A673 (cell line): ENCODE measurements at regions not wholly inside any gene's neighbourhood (a gene's known extent, or its start where the extent isn't known, plus 50 kb on each side); places are given as distances from the start of the nearest gene placed in this dataset.

ENCODE experiments used
- BruUV-seq: library from RNA; stranded (reverse); fragments of 400-500 nt; replicated peaks from 2 replicates; lab custom pipeline; 2021; lab: Mats Ljungman, UMichigan
- CTCF ChIA-PET: fragments of 300-600 bp; sonication (Branson Sonifier 250); formaldehyde crosslinking; loops from one replicate; lab custom pipeline; 2022; ENCODE audit warnings: antibody characterized with exemption; lab: Charles Lee
- POLR2A ChIA-PET: fragments of 300-600 bp; sonication (Branson Sonifier 250); formaldehyde crosslinking; loops from one replicate; lab custom pipeline; 2022; ENCODE audit warnings: antibody characterized with exemption; ENCODE audit not compliant: low non-redundant PET; lab: Charles Lee
- DNase-seq: peaks from one replicate; pipeline ENCODE4 v3.0.0-alpha.2; 2015; ENCODE audit warnings: low spot score
- H3K27ac ChIP-seq: fragments of 200-600 bp; sonication (generic); 2 replicates; pipeline ENCODE4 v1.5.1; 2016; ENCODE audit warnings: mixed run types, low read depth, mild to moderate bottlenecking, mixed read lengths, antibody characterized with exemption, low read length; ENCODE audit not compliant: poor library complexity, severe bottlenecking
- H3K27me3 ChIP-seq: fragments of 200-600 bp; sonication (generic); replicated peaks from 2 replicates; pipeline ENCODE4 v1.6.1; 2017; ENCODE audit warnings: mixed run types, low read depth, mild to moderate bottlenecking, mixed read lengths, antibody characterized with exemption, low read length; ENCODE audit not compliant: insufficient read depth, poor library complexity
- H3K36me3 ChIP-seq: fragments of 200-600 bp; sonication (generic); 2 replicates; pipeline ENCODE4 v1.6.1; 2016; ENCODE audit warnings: mixed run types, mild to moderate bottlenecking, mixed read lengths, antibody characterized with exemption, low read length; ENCODE audit not compliant: insufficient read depth, poor library complexity, severe bottlenecking
- H3K4me1 ChIP-seq: fragments of 200-600 bp; sonication (generic); 2 replicates; pipeline ENCODE4 v1.6.1; 2017; ENCODE audit warnings: mixed run types, mild to moderate bottlenecking, mixed read lengths, antibody characterized with exemption, low read length; ENCODE audit not compliant: insufficient read depth, poor library complexity, severe bottlenecking
- H3K4me3 ChIP-seq: fragments of 200-600 bp; sonication (generic); 2 replicates; pipeline ENCODE4 v1.5.1; 2016; ENCODE audit warnings: low read depth, mixed run types, mild to moderate bottlenecking, mixed read lengths, low read length; ENCODE audit not compliant: poor library complexity, severe bottlenecking
- H3K9me3 ChIP-seq: fragments of 200-600 bp; sonication (generic); 2 replicates; pipeline ENCODE4 v1.6.1; 2016; ENCODE audit warnings: mixed run types, low read depth, mild to moderate bottlenecking, mixed read lengths, antibody characterized with exemption, low read length; ENCODE audit not compliant: poor library complexity, severe bottlenecking
- EZH2 ChIP-seq: fragments of 200-600 bp; sonication (generic); IDR thresholded peaks from 2 replicates; pipeline ENCODE4 v1.6.1; 2017; ENCODE audit warnings: borderline replicate concordance, low read depth, mild to moderate bottlenecking, mixed read lengths, antibody characterized with exemption, low read length; ENCODE audit not compliant: poor library complexity, severe bottlenecking
- intact Hi-C: fragments of 100-400 bp; cut with micrococcal nuclease; formaldehyde crosslinking; loops from one replicate; pipeline ENCODE4 v1.10.0; 2022; ENCODE audit not compliant: unreplicated experiment
- TF ChIP-seq, protein P1 (sequence below): fragments of 300-800, 200-600 bp; sonication (generic); conservative IDR thresholded peaks from 2 replicates; pipeline ENCODE4 v1.5.1; 2017; ENCODE audit warnings: low read depth, mild to moderate bottlenecking, antibody characterized with exemption, low read length, moderate library complexity, mixed read lengths

DNA sequence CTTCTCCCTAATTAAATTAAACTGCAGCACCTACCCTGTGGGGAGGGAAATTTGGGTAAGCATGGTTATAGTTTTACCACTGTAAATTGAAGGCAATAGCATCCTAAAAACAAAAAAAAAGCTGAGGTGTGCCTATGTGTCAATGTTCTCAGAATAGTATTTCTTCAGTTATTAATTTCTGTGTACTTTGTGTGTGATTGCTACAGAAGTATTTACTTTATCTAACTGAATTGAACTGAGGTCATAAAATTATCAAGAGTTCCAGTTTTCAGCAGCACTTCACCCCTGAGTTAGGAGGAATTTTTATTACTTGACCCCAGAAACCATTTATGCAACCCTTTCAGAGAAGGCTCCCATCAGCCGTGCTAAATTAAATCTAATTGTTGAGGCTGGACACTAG lies 333.6 kb upstream of the ALCAM start:
- no peak for DNase-seq
- H3K27me3 ChIP-seq: no peaks in the 10 kb centered on the region
- H3K9me3 ChIP-seq: no peaks in the 10 kb centered on the region
- H3K4me1 ChIP-seq: no peaks in the 10 kb centered on the region
- H3K27ac ChIP-seq: no peak overlapping the region
- no peak overlapping the region for H3K4me3 ChIP-seq
- ChIA-PET POLR2A (no interaction called here), CTCF (no interaction called here)
- no peaks in the 10 kb centered on the region for H3K36me3 ChIP-seq
- TF ChIP-seq, protein P1, sequence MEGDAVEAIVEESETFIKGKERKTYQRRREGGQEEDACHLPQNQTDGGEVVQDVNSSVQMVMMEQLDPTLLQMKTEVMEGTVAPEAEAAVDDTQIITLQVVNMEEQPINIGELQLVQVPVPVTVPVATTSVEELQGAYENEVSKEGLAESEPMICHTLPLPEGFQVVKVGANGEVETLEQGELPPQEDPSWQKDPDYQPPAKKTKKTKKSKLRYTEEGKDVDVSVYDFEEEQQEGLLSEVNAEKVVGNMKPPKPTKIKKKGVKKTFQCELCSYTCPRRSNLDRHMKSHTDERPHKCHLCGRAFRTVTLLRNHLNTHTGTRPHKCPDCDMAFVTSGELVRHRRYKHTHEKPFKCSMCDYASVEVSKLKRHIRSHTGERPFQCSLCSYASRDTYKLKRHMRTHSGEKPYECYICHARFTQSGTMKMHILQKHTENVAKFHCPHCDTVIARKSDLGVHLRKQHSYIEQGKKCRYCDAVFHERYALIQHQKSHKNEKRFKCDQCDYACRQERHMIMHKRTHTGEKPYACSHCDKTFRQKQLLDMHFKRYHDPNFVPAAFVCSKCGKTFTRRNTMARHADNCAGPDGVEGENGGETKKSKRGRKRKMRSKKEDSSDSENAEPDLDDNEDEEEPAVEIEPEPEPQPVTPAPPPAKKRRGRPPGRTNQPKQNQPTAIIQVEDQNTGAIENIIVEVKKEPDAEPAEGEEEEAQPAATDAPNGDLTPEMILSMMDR: no peak
- intact Hi-C loops: no loop called here
- no TSS peak for BruUV-seq

DNA sequence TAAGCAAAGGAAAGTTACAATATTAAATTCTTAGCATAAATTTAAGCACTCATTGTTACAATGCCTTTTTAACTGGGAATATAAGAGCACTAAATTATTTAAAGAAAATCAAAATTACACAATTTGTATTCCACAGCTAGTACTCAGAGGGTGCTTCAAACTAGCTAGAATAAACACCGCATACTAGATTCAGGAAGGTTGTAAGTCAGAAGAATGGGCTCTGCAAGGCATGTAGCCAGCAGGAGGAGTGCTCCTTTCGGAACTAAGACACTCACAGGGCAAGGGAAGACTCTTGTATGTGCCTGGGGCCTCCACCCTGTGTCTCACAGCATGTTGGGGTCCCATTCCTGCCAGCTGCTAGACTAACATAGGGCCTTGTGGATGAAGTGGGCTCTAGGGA lies 327.7 kb upstream of the ALCAM start:
- no peak overlapping the region for H3K4me3 ChIP-seq
- no peak for DNase-seq
- no TSS peak for BruUV-seq
- no peaks in the 10 kb centered on the region for H3K27me3 ChIP-seq
- ChIA-PET CTCF (no interaction called here), POLR2A (no interaction called here)
- H3K4me1 ChIP-seq: no peaks in the 10 kb centered on the region
- TF ChIP-seq EZH2: no peak
- TF ChIP-seq, protein P1: no peak
- H3K27ac ChIP-seq: no peak overlapping the region
- intact Hi-C loops: no loop called here
- H3K9me3 ChIP-seq: no peaks in the 10 kb centered on the region
- H3K36me3 ChIP-seq: no peaks in the 10 kb centered on the region

DNA sequence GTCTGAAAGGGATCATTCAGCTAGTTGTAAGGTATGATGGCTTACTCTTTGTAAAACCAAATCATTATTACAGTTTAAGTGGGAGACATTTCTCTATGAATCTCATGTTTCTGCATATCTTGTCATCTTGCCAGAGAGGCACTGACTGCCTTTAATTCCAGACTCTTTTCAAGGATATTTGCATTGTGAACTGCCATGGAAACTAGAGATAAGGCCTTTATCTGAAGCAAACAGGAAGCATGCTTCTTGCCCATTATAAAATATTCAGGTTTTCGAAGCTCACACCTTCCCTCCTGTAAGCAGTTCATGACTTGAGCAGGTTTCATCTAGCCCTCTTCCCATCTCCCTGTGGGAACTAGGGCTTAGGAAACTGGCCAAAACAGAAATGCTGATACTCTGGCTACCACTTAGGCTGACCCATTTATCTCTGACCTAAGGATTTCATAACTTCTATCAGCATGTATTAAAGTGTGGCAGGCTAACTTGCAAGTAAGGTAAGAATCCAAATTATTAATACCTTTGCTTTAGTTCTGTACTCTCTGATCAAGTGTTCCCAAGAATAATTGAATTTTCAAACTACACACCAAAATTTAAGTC lies 326.6 kb upstream of the ALCAM start:
- ChIA-PET CTCF (no interaction called here), POLR2A (no interaction called here)
- Histone ChIP-seq H3K27ac (no peak overlapping the region), H3K36me3 (no peaks in the 10 kb centered on the region), H3K9me3 (no peaks in the 10 kb centered on the region), H3K27me3 (no peaks in the 10 kb centered on the region), H3K4me3 (no peak overlapping the region), H3K4me1 (no peaks in the 10 kb centered on the region)
- intact Hi-C loops: no loop called here
- no peak for DNase-seq
- TF ChIP-seq, protein P1: no peak
- no peak for TF ChIP-seq EZH2
- no TSS peak for BruUV-seq
